H54 (cell line): ENCODE measurements at regions not wholly inside any gene's neighbourhood (a gene's known extent, or its start where the extent isn't known, plus 50 kb on each side); places are given as distances from the start of the nearest gene placed in this dataset.

Experiments used
- DNase-seq: peaks from one replicate; pipeline ENCODE4 v3.0.0; 2011; ENCODE audit warnings: low spot score, mixed read lengths; ENCODE audit not compliant: insufficient read length
- FAIRE-seq: peaks from 3 replicates; lab custom pipeline; 2011; peaks lifted over from hg19 to GRCh38; lab: Jason Lieb, UNC
- POLR2A ChIP-seq: IDR thresholded peaks from 2 replicates; pipeline ENCODE4 v1.6.1; 2011; ENCODE audit warnings: low read depth, mild to moderate bottlenecking, low read length

DNA sequence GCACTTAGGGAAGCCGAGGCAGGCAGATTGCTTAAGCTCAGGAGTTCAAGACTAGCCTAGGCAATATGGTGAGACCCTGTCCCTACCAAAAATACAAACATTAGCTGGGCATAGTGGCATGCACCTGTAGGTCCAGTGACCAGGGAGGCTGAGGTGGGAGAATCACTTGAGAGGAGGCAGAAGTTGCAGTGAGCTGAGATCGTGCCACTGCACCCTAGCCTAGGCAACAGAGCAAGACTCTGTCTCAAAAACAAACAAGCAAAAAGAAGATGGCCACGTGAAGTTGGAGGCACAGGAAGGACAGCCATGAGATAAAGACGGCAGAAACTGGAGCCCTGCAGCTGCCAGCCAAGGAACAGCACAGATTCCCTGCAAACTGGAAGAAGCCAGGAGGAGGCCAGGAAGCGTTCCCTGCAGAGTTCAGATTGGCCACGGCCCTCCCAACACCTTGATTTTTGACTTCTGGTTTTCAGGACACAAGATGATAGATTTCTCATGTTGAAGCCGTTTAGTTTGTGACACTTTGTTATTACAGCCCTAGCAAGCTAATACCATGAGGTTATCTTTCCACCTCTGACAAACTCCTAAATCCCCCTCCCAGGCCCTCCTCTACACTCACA, 786.7 kb downstream of the UQCRFS1 start:
- no peak for TF ChIP-seq POLR2A
- no peak for FAIRE-seq
- DNase-seq: no peak

DNA sequence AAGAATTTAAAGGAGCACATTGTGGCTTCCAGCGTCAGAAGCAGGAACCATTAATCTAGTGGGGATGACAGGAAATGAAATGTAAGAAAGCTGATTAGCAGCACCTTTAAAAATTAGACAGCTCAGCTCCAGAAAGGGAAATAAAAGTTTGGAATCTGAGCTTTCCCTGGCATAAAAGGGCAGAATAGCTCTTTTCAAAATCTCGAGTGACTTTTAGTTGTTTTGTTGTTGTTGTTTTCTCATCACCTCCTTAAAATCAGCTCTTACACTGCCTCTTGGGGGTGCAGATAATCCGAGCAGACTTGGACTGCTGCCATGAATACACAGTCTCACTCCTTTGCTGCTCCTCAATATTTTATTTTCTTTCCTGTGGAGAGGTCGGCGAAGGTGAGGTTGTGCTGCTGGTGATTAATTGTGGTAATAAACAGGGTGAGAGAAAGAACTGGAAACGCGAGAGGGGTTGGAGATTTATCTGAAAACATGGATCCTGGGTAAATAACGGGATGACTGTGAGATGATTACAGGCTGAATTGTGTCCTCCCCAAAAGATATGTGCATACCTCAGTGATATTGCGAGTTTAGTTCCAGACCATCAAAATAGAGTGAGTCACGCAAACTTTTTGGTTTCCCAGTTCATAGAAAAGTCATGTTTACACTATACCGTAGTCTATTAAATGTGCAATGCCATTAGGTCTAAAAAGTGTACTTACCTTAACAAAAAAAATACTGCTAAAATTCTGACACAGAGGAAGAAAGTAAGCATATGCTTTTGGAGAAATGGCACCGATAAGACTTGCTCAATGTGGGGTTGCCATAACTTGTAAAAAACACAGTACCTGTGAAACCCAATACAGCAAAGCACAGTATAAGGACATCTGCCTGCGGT, 787.7 kb downstream of the UQCRFS1 start:
- FAIRE-seq (no peak), DNase-seq (no peak)
- TF ChIP-seq POLR2A: no peak

DNA sequence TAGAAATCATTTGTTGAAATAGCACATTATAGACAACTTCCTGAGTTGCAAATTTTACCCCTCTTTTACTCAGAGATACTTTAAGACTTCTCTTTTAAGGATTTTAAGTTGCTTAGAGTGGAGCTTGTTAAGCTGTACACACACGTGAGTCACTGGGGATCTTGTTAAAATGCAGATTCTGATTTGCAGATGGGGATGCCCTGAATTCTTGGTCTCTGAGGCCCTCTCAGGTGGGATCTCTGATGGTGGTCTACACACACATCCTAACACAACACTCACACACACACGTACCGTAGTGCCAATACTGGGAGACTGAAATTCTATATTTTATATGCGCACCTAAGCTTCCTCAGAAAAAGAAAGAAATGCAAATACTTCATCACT, 788.3 kb downstream of the UQCRFS1 start:
- FAIRE-seq (no peak), DNase-seq (no peak)
- TF ChIP-seq POLR2A: no peak

DNA sequence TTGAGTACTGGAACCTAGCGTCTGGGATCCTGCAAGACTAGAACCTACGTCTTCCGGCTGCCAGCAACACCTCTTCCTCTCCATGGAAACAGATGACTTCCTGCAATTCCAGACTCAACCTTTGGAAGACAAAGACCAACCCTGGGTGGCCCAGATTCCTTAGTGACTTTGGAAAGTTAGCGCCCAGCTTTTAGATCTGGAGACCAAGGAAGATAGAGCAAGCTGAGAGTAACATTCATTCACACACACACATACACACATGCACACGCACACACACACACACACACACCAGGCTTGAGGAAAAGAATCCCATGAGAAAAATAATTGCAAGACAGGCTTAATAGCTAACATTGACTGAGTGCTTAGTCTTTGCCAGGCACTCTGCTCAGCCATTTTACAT, 788.9 kb downstream of the UQCRFS1 start:
- no peak for FAIRE-seq

DNA sequence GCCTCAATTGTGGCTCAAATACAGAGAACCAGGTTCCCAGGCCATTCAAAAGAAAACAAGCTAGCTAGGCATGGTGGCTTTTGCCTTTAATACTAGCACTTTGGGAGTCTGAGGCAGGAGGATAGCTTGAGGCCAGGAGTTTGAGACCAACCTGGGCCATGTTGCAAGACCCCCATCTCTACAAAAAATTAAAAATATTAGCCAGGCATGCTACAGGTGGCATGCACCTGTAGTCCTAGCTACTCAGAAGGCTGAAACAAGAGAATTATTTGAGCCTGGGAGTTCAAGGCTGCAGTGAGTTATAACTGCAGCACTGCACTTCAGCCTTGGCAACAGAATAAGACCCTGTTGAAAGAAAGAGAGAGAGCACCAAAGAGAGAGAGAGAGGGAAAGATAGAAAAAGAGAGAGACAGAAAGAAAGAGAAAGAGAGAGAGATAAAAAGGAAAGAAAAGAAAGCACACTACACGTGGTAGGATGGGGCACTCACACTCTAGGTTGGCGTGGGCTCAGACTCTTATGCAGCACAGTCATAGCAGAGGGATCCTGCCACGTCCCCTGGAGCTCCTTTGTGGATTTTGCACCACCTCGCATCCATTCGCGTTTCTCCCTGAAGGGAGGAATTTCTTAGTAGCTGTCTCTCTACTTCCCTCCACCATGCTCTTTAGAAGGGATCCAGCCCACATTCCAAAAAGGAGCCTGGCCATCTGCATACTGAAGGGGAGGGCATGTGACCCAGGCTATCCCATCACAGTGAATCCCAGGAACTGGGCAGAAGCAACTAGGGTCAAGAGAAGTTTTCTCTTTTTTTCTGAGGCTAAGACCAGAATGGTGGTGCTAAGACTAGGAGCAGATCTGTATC, 789.9 kb downstream of the UQCRFS1 start:
- no peak for DNase-seq
- FAIRE-seq: no peak
- no peak for TF ChIP-seq POLR2A

More for the DNA sequence above, 788.9 kb downstream of the UQCRFS1 start:
- DNase-seq: no peak
- no peak for TF ChIP-seq POLR2A

DNA sequence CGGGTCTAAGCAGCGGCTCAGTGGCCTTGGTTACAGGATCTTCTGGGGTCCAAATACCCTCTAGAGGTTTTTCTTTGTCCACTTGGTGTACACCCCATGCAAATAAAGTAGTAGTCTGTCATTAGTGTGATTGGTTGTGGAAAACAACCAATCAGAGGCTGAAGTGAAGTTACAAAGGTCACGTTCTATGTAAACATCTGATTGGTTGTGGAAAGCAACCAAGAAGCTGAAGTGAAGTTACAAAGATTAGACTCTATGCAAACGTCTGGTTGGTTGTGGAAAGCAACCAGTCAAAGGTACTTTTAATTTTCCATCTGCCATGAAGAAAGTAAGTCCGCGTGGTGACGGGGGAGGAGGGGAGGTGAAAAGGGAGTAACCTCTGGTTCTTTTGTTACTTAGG, 790.9 kb downstream of the UQCRFS1 start:
- FAIRE-seq (no peak), DNase-seq (no peak)
- TF ChIP-seq POLR2A: no peak

DNA sequence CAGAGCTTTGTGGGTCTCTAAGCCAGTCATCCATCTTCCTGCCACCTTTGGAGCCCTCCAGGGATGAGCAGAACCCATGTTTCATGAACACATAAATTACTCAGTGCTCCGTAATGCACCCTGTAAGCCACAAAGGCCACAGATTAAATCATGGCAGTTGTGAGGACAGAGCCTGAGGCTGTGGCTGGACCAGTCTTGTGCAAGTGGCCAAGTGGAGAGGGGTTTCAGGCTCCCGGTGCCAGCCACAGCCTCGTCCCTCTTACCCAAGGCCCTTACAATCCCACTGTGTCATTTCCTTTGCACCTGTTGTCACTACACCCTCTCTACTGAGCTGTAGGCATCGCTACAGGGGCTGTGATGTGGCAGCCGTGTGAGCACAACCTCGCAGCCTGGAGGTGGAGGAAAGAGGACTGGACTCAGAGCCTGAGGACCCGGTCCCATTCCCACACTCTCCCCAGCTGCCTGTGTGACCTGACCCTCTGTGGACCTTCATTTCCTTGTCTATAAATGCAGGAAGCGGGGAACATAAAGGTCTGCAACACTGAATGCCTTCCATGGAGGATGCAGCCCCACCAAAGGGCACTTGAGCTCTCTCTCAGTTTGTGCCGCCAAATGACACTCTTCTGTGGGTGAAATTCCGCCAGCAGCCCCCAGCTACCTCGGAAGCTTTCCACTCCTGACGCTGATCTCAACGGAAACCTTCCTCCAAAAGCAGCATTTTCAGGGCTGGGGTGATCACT, 792.0 kb downstream of the UQCRFS1 start:
- FAIRE-seq (no peak), DNase-seq (no peak)
- no peak for TF ChIP-seq POLR2A

DNA sequence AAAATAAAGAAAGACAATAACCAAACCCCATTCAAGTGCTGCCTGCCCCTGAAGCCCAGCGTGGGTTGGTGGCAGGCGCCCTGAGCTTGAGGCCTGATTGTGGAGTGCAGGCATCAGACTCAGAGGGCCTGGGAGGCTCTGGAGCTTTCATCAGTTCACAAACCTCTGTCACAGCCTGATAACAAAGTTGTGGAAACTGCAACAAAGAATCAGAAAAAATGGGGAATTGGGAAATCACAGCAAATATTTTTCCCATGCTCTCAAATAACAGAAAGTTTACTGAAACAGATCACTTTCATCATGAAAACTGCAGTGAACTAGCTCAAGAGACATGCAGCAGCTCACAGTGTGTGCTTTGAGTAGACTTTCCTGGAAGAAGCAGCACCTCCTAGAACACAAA, 793.6 kb downstream of the UQCRFS1 start:
- no peak for TF ChIP-seq POLR2A
- FAIRE-seq (no peak), DNase-seq (no peak)

DNA sequence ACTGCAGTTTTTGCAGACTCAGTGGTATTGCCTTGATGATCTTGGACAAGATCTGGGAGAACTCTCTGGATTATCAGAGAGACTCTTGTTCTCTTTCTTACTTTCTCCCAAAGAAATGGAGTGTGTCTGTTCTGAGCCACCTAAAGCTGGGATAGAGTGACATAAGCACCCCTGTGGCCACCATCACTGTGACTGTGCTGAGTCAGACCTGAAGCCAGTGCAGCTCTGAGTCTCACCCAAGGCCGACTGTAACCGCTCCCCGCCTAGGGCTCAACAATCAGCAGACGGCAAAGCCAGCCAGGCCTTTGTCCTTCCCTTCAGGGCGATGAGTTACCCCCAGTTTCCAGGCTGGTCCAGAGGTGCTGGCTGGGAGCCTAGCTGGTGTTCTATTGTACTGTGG, 795.6 kb downstream of the UQCRFS1 start:
- DNase-seq: no peak
- no peak for FAIRE-seq
- no peak for TF ChIP-seq POLR2A

DNA sequence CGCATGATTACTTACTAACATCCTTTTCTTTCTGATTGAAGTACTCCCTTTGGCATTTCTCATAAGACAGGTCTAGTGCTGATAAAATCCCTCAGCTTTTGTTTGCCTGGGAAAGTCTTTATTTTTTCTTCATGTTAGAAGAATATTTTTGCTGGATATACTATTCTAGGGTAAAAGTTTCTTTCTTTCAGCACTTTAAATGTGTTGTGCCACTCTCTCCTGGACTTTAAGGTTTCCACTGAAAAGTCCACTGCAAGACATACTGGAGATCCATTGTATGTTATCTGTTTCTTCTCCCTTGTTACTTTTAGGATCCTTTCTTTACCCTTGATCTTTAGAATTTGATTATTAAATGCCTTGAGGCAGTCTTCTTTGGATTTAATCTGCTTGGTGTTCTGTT, 796.7 kb downstream of the UQCRFS1 start:
- no peak for TF ChIP-seq POLR2A
- DNase-seq (no peak), FAIRE-seq (no peak)

DNA sequence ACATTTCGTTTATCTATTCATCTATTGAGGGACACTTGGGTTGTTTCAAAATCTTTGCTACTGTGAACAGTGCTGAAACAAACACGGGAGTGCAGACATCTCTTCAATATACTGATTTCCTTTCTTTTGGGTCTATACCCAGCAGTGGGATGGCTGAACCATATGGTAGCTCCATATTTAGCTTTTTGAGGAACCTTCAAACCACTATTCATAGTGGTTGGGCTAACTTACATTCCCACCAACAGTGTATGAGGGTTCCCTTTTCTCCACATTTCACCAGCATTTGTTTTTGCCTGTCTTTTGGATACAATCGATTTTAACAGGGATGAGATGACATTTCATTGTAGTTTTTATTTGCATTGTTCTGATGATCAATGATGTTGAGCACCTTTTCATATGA, 798.2 kb downstream of the UQCRFS1 start:
- FAIRE-seq: no peak
- no peak for TF ChIP-seq POLR2A
- DNase-seq: no peak

DNA sequence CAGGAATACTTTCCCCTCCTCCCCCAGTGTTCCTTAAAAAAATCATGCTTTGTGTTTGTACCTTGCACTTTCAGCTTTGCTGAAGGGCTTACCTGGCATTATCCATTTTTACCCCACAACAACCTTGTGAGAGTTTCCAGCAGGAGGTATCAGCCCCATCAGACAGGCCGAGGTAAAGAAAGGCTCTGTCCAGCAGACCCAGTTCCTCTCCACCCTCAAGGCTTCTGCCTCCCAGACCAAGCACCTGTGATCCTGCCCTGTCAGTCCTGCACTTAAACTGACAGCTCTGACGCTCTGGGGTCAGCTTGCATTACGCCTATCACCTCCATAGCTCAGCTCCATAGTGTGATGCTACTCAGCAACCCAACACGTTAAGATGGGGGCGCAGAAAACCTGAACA, 803.1 kb downstream of the UQCRFS1 start:
- FAIRE-seq: no peak
- no peak for DNase-seq
- TF ChIP-seq POLR2A: no peak

DNA sequence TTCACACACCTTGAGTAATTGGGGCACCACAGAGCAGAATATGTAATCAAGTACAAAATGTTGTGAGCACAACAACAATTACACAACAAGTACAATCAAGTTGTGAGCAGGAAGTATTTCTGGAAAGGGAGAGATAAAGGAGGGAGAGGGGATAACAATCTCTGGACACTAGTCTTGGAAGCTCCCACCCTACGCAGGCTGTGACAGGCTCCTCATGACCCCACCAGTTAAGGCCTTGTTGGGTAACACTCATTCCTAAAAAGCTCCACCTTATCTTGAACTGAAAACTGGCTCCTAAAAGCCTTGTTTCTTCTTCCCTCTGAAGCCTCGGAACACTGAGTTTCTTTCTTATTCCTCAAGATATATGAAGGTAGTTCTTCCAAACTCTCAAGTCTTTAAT, 806.0 kb downstream of the UQCRFS1 start:
- FAIRE-seq (no peak), DNase-seq (no peak)
- TF ChIP-seq POLR2A: no peak
